AG04450 (cell line): ENCODE measurements at regions not wholly inside any gene's neighbourhood (a gene's known extent, or its start where the extent isn't known, plus 50 kb on each side); places are given as distances from the start of the nearest gene placed in this dataset.

Source experiments
- CTCF ChIA-PET: fragments of 300-600, 350-600 bp; formaldehyde crosslinking; extraction: SDS; loops from one replicate; lab custom pipeline; 2022; ENCODE audit warnings: antibody characterized with exemption, inconsistent platforms; lab: Charles Lee
- POLR2A ChIA-PET: fragments of 350-600 bp; formaldehyde crosslinking; extraction: SDS; loops from one replicate; lab custom pipeline; 2021; ENCODE audit warnings: antibody characterized with exemption, inconsistent platforms; lab: Yijun Ruan, JAX
- DNase-seq: peaks from one replicate; pipeline ENCODE4 v3.0.0-alpha.2; 2011; ENCODE audit warnings: low read depth, low spot score
- H3K27ac ChIP-seq: one replicate; pipeline ENCODE4 v1.5.1; 2012; ENCODE audit warnings: low read depth, low read length, control low read depth
- H3K27me3 ChIP-seq: one replicate; pipeline ENCODE4 v1.6.0; 2012; ENCODE audit warnings: low read length; ENCODE audit not compliant: control insufficient read depth, insufficient read depth
- H3K4me3 ChIP-seq: 2 replicates; pipeline ENCODE4 v1.5.1; 2011; ENCODE audit warnings: mild to moderate bottlenecking, low read depth, low read length, control low read depth
- H3K9me3 ChIP-seq: 2 replicates; pipeline ENCODE4 v1.5.1; 2012; ENCODE audit warnings: low read length; ENCODE audit not compliant: control insufficient read depth, insufficient read depth
- TF ChIP-seq, protein P1 (sequence below): IDR thresholded peaks from 2 replicates; pipeline ENCODE4 v1.5.1; 2011; ENCODE audit warnings: low read depth, low read length, control low read depth, inconsistent platforms

DNA sequence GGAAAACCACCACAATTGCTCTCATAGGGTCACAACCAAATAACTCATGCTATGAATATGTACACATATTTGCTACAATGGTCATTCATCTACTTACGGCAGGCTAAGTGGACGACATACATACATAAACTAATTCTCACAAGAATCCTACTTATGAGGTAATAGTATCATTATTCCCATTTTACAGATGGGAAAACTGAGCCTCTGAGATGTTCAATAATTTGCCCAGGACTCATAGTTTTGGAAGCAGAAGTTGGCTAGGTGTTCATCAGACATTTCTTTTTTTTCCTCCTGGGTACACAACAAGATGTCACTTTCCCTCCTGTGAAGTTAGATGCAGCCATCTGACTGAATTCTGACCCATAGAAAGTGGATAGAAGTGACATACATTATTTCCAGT is 89.0 kb upstream of the PKDCC start:
- ChIA-PET POLR2A (no interaction called here), CTCF (no interaction called here)
- TF ChIP-seq, protein P1, sequence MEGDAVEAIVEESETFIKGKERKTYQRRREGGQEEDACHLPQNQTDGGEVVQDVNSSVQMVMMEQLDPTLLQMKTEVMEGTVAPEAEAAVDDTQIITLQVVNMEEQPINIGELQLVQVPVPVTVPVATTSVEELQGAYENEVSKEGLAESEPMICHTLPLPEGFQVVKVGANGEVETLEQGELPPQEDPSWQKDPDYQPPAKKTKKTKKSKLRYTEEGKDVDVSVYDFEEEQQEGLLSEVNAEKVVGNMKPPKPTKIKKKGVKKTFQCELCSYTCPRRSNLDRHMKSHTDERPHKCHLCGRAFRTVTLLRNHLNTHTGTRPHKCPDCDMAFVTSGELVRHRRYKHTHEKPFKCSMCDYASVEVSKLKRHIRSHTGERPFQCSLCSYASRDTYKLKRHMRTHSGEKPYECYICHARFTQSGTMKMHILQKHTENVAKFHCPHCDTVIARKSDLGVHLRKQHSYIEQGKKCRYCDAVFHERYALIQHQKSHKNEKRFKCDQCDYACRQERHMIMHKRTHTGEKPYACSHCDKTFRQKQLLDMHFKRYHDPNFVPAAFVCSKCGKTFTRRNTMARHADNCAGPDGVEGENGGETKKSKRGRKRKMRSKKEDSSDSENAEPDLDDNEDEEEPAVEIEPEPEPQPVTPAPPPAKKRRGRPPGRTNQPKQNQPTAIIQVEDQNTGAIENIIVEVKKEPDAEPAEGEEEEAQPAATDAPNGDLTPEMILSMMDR, result no peak
- DNase-seq, result no peak
- peaks cover 22% of the 10 kb centered on the region for H3K27me3 ChIP-seq
- H3K27ac ChIP-seq, result no peak overlapping the region
- H3K9me3 ChIP-seq, result no peaks in the 10 kb centered on the region
- H3K4me3 ChIP-seq, result no peak overlapping the region

DNA sequence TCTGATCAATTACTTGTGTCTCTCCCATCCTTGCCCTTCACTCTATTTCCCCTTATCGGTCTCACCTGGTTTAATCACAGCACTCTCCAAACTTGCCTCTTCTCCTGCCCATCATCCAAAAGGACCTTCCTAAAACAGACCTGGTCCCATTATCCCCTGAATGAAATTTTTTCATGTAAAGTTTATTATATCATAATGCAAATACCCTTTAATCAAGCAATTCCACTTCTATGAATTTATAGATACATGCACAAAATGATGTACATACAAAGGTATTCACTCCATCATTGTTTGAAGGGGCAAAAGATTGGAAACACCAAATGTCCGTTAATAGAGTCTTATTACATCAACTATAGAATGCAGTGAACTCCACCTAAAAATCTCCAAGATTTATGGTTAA is 88.1 kb upstream of the PKDCC start:
- Histone ChIP-seq H3K9me3 (no peaks in the 10 kb centered on the region), H3K27me3 (peaks cover 22% of the 10 kb centered on the region), H3K27ac (no peak overlapping the region), H3K4me3 (no peak overlapping the region)
- TF ChIP-seq, protein P1, result no peak
- DNase-seq, result no peak
- CTCF ChIA-PET, result interaction anchor here (0.6 kb wide), 2 partner anchors 11 to 37 kb away, joined by 5 to 6 read pairs; no protein-coding TSS in a partner anchor
- POLR2A ChIA-PET, result interaction anchor here (1.8 kb wide), 1 partner anchor 26 kb away, joined by 6 read pairs; no protein-coding TSS in a partner anchor

- Histone ChIP-seq H3K4me3 (no peak overlapping the region), H3K27ac (peak overlapping the region; percentile 12), H3K27me3 (peaks cover 21% of the 10 kb centered on the region), H3K9me3 (no peaks in the 10 kb centered on the region)
- CTCF ChIA-PET, result interaction anchor here (0.5 to 2.5 kb wide), 6 partner anchors 19 to 152 kb away, joined by 3 to 18 read pairs (median 4); no protein-coding TSS in a partner anchor
- TF ChIP-seq, protein P1, result peak; percentile 45
- no peak for DNase-seq
- POLR2A ChIA-PET, result no interaction called here
Measured at GRCh38 chr2:41962922-41963622, 84.7 kb upstream of the PKDCC start.

GRCh38 chr2:41963661-41964525 is 83.9 kb upstream of the PKDCC start:
- no peak for DNase-seq
- ChIA-PET POLR2A (no interaction called here), CTCF (interaction anchor here (0.7 to 2.5 kb wide), 4 partner anchors 93 to 123 kb away, joined by 3 to 18 read pairs (median 6); no protein-coding TSS in a partner anchor)
- Histone ChIP-seq H3K4me3 (no peak overlapping the region), H3K9me3 (no peaks in the 10 kb centered on the region), H3K27me3 (peaks cover 18% of the 10 kb centered on the region), H3K27ac (no peak overlapping the region)
- TF ChIP-seq, protein P1, result no peak
